DND-41 (cell line): ENCODE measurements at regions not wholly inside any gene's neighbourhood (a gene's known extent, or its start where the extent isn't known, plus 50 kb on each side); places are given as distances from the start of the nearest gene placed in this dataset.

Experiments
- CTCF ChIP-seq: IDR thresholded peaks from 2 replicates; pipeline ENCODE4 v1.5.1; 2012; ENCODE audit warnings: borderline replicate concordance, low read length, moderate library complexity, mild to moderate bottlenecking; ENCODE audit not compliant: poor library complexity, severe bottlenecking; ENCODE audit errors: extremely low read depth
- EZH2 ChIP-seq: IDR thresholded peaks from 3 replicates; pipeline ENCODE4 v1.6.1; 2012; ENCODE audit warnings: borderline replicate concordance, low read depth, mild to moderate bottlenecking, moderate library complexity, low read length, inconsistent platforms; ENCODE audit not compliant: severe bottlenecking

GRCh38 chr6:4585682-4586468 lies 190.3 kb upstream of the CDYL start:
- TF ChIP-seq EZH2 (no peak), CTCF (no peak)
